HG03520 (cell line): ENCODE measurements at regions not wholly inside any gene's neighbourhood (a gene's known extent, or its start where the extent isn't known, plus 50 kb on each side); places are given as distances from the start of the nearest gene placed in this dataset.

ENCODE experiments used
- ATAC-seq: cut with Tn5 transposase; IDR thresholded peaks from one replicate; pipeline ENCODE4 v1.9.1; 2021; ENCODE audit warnings: mild to moderate bottlenecking, moderate library complexity; ENCODE audit not compliant: unreplicated experiment

DNA sequence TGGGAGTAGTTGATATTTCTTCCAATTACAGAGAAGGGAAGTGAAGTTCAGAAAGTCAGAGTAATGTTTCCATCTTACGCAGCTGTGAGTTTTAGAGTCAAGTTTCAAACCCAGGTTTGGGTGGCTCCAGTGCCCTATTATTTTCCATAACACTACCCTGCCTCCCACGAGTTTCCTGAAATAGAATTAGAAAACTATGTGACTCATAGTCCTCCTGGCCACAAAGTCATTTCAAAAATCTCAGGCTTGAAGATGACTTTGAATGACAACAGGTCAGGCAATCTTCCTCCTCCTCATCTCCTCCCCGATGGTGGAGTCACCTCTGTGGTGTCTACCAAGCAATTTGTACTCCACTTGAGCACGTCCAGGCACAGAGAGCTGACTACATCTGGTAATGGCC lies 212.3 kb upstream of the TRIB2 start:
- peak; percentile 45 for ATAC-seq

DNA sequence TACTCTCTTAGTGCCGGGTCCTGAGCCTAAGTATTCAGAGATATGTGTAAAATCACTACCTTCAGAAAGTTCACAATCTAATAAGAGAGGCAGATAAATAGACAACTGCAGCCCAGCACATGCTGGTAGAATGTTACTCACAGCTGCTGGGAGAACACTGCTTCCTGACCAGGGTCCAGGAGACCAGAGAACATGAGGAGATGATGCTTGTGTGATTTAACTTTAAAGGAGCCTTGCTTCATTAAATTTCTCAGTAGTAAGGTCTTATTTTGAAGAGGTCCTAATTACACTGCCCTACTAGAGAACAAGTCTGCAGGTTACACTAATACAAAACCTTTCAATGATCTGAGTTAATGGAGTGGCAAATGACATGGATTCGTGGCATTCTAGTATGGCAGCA lies 209.9 kb upstream of the TRIB2 start:
- ATAC-seq: no peak

DNA sequence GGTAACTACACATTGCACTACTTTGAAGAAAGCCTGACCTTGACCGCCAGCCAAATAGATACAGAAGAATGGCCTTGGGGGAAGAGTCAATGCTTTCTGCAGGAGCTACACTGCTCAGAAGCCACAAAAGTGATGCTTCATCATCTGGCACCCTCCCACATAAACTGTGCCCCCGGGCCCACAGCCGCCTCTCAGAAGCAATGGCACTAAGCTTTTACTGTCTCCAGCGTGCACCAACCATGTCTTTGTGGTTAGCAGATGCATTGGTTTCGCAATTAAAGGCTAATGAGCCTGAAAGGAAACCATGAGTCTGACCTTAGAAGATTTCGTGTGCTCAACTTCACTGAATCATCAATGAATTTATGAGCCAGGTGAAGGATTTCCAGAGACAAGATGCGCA lies 209.4 kb upstream of the TRIB2 start:
- peak; percentile 63 for ATAC-seq

DNA sequence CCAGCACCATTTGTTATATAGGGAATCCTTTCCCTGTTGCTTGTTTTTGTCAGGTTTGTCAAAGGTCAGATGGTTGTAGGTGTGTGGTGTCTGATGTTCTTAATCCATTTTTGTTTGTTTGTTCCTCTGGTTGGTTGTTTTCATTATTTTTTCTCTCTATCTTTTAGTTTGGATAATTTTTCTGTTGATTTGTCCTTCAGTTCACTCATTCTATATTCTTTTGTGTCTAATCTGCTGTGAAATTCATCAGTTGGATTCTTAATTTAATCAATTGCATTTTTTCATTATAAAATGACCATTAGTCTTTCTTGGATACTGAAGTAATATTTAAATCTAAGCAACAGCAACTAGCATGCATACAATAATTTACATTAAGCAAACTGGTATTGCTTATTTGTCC lies 206.7 kb upstream of the TRIB2 start:
- ATAC-seq: no peak

DNA sequence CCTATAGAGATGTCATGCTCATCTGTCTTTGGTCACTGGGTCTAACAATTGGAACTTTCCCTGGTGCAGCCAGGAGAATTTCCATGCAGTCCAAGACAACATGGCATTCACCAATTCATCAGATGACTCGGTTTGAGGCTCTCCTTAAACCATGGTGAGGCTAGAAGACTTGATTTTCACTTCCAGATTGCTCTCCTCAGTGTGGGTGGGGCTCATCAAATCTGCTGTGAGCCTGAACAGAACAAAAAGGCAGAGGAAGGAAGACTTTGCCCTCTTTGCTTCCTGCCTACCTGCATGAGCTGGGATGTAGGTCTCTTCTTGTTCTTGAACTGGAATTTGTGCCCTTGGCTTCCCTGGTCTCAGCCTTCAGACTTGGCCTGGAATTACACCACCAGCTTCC lies 203.4 kb upstream of the TRIB2 start:
- ATAC-seq: no peak

DNA sequence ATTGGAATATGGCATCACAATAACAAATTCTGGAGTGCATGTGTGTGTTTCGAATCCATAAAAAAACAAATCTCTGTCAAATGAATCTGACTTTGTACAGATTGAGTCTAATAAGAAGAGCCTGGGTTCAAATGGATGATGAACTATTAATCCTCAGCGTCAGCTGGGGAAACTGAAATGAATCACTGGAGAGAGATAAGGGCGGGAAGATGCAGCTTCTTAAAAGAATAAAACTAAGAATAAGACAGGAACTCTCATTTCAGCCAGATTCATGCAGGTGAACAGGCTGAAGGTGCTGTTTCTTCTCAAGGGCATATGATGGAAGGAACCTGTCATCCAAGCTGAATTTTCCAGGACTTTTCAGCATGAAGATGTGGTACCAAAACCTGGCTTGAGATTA lies 202.6 kb upstream of the TRIB2 start:
- ATAC-seq: no peak

DNA sequence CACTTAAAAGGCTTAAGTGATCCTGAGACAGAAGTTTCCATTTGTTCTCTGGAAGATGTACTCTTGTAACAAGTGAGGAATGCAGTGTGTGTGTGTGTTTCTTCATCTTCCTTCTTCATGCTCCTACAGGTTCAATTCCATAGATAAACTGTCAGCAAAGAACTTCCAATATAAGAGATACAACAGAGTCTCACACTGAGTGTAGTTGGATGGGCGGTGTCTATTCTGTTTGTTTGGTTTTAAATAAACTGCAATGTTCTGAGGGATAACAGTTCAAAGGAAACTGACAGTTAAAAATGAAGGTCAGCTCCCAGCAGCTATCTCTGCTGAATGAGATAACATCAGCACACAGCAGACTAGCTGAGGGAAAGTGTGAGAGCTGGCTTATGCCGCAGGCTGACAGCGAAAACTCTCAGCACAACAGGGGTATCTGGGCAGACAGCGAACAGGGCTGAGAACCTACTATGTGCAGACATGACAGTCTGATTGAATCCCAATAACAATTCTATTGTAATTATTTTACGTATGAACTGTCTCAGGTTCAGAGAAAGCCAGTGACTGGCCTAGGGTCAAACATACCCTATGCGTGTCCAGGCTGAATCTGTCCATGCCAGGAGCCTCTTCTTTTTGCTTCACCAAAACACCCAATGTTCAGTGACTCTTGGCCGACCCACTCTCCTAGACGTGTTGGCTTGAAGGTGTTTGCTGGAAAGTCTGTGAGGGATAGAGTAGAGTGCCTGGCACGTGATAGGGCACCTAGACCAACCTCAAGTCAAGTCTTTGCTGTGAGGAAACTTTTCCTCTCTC lies 201.9 kb upstream of the TRIB2 start:
- no peak for ATAC-seq

DNA sequence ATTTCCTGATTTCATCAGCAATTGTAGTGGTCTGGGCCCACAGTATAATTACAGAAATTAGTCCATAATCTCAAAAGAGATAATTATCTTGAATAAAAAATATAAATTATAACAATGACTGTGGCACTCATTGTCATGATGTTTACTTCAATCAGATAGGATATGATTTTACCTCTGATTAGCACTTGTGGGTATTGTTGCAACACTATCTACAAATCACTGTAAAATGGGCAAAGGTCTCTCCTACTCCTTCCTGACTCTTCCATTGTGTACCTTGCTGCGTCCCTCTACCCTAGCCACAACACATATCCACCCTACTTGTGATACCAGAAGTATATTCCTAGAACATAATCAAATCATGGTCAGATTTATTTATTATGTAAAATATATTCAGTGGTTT lies 200.9 kb upstream of the TRIB2 start:
- no peak for ATAC-seq

DNA sequence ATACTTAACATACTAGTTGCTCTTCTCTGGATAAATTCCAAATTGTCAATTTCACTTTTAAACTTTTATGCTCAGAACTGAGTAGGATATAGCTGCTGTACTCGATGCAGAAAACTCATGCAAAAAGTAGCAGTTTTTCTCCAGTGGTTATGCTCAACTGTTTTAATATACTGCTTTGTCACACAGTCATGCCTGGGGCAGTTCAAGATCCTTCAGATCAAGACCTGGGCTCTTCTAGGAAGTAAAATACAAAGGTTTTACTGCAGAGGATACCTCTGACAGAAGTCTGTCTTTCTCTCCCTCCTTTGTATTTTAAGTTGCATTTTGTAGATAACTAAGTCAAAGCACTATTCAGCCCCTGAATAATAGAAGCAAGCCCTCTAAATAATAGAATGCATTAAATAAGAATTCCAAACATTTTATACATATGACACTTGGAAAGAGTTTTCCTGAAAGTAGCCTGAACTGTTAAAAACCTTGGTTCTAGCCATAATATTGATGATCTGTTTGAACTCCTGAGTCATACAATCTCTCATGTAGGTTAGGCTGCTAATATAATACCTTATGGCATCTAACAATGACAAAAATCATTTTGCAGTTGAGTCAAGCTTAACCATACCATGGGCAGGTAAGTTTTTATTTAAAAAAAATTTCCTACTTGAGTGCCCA lies 183.3 kb upstream of the TRIB2 start:
- ATAC-seq: no peak

DNA sequence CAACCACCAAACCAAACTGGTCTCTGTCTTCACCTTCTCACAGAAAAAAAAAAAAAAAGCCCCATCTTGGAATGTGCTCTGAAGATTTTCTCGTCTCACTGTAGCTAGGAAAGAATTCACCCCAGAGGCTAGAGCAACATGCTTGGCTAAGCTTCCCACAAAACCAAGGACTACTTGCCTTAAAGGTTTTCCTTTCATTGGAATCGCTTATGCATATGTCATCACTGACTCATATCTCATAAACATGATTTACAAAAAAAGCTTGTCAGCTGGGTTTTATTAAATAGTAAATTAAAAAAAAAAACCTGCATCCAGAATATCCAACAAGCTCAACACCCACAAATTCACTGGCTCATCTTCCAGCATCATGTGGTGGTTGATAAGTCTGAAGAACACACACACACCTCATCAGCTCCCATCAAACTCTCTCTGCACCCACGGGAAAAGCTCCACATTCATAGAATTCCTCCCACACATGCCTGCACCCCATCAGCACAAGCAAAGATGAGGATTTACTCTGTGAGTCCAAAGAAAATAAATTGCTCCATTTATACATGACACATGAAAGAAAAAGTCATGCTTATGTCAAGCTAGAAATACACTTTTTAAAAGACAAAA lies 182.0 kb upstream of the TRIB2 start:
- no peak for ATAC-seq

DNA sequence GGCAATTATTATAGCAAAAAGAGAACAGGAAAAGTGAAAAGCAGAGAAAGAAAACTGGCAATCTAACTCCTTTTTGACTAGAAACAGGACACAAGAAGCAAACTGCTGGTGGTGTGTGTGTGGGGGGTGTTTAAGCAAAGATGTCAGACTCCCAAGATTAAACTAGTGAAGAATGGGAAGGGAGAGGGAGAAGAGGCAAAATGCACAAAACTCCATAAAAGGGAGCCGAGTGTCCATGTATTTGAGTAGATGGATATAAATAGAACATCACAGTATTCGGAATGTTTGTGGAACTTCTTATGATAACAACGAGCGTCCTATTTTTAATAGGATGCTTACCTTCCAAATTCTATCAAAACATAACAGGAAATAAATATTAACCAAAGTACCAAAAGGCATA lies 179.8 kb upstream of the TRIB2 start:
- no peak for ATAC-seq

DNA sequence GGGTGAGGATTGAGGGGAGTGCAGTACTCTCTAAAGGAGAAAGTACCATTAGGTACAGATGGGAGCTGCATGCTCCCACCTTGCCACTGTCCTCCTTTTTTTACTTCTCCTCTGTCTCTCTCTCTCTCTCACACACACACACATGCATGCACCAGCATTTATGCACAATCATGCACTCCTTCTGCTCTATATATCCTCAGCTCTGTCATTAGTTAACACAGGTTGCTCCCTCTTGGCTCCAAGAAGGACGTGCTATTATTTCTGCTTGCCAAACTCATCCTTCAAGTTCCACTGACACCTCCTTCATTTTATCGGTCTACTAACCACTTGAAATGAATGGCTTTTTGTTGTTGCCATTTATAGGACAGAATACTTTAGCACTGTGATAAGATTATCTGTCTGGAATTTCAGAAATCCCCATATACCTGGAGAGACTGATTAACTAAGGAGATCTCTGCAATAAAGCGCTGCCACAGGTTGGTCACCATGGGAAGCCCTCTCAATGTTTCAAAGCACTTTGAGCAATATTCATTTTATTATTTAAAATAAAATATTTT lies 178.5 kb upstream of the TRIB2 start:
- no peak for ATAC-seq

DNA sequence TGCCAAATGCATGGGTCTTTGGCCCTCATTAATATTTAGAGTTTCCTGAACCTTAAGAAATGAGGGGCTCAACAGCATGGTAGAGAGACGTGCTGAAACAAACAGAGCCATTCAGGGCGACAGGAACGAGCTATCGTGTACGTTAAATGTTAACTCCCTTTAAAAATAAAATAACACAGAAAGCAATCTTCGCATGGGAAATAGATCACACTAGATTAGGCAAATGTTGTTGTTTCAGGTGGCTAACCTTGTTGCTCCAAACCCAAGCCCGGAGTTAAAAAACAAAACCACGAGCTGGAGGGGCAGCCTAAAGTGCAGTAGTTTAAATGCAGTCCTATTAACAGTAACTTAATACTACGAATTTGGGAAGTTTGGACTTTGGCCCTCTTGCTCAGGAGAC lies 177.4 kb upstream of the TRIB2 start:
- no peak for ATAC-seq

DNA sequence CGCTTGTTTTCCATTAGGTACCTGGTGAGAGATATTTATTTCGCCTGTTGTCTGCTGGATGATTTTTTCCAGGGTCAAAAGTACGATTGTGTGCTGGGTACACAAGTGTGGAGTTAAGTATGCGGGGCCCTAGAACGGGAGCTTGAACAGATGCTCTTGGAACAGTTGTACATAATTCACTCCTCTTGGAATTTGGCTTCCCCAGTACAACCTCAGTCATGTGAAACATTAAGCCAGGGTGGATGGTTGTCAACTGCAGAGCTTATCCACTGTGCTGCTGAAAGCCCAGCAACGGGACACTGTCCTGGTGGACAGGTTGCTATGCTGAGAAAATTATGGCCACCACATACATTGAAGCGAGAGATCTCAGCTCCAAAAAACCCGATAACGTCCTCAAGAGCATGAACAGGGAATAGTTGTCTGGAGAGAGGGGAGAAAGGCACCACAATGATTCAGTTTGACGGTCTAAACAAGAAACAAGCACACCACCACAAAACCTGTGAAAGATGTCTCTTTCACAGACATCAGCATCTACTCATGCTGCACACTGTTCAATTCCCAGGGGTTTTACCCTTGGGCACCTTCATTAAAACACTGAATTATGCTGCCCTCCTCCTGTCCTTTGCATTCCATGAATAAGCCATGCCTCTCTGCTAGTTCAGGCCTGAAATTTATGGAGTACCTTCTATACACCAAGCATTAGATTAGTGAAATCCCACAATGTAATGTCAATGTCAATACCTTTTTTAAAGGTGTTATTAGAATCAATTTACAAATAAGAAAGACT lies 176.8 kb upstream of the TRIB2 start:
- no peak for ATAC-seq

DNA sequence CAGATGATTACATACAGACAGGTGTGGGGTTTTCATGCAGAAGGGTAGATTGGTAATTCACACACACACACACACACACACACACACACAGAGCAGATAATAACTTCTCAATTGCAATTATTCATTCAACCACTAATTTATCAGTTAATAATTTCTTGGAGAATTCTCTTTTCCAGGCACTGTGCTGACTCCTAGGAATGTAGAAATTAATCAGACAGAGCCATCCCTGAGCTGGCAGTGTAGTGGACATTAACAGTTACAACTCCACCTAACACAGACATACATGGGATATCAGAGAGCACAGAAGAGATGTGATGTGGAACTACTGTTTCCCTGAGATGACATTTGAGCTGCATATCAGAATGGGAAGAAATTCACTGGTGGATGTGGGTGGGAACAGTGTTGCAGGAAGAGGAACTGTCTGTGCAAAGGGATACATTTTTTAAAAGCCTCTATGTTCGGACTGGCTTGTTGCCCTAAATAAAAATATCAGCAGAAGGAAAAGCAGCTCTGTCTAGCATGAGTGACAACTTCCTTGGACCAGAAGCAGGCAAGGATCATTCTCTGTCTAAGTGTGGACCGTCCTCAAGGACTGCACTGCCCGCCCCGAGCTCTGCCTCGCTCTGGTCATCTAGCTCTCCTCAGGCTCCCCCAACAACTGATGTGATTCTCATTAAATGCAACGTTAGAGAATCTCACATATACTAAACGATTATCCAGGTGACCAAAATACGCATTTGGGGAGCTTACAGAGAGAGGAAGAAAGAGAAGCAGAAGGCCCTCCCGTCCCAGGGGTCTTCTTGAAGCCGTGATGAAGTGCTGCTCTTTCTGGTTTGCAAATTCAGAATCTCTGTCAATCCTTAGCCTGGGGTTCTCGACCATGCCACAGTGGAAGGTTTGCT lies 173.4 kb upstream of the TRIB2 start:
- no peak for ATAC-seq

DNA sequence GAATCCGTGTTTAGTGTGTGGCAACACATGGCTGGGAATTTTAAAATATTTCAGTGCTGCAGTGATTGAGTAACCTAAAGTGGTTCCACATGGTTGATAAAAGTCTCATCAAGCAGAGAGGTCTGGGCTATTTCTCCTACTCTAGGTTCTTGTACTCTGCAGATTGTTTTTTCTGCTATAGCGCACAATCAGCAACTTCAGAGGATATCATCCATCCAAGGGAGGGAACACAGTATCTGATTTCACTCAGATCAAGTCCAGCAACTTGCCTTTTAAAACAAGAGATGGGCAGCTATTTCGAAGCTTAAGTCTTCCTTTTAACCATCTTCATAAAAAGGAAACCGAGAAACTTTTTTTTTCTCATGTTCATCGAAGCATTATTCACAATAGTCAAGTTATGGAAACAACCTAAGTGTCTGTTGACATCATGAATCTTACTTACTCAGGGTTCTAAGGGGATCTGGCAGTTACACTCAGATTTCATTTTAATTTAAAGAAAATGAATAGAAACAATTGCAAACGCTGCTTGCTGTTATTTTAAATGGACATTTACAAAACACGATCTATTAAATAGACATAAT lies 172.7 kb upstream of the TRIB2 start:
- ATAC-seq: peak; percentile 90

DNA sequence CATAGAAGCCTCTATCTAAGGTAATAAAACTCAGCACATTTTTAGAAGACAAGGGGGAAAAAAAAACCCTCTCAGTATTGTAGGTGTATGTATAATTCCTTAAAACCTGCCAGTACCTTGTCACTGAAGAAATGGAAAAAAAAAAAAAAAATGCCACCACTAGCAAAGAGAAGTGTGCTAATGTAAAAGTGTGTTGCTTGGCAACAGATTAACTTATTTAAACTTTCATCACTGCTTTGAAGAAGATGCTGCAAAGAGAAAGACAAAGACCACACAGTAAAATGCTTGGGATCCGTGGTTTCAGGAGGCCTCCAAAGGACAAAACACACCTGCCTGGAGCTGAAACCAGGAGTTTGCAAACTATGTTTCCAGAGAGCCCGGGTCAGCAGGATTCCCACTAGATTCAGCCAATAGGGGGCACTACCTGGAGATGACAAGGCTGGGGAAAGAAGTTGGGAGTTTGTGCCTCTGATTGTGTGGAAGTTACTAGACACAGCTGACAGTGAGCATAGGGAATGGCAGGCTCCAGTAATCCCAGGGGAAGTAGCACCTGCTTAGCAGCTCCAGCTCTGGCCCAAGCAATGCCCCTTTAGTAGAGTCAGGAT lies 169.1 kb upstream of the TRIB2 start:
- ATAC-seq: no peak

DNA sequence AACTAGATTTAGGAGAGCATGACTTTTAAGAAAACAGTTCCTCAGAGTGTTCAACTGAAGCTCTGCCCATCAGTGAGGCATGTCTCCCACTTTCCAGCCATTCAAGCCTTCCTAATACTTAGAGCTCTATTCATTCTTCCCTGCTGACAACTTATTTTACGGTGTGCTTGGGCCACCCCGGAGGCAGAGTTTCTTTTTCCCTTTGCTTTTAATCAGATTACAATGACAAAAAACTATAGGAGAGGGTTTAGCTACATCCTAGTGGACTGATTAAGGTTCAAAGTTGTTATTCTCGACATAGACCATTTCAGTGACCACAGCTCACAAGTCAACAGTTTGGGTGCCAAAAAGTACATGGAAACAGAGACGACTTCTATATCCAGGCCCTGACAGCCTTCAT lies 167.8 kb upstream of the TRIB2 start:
- no peak for ATAC-seq

DNA sequence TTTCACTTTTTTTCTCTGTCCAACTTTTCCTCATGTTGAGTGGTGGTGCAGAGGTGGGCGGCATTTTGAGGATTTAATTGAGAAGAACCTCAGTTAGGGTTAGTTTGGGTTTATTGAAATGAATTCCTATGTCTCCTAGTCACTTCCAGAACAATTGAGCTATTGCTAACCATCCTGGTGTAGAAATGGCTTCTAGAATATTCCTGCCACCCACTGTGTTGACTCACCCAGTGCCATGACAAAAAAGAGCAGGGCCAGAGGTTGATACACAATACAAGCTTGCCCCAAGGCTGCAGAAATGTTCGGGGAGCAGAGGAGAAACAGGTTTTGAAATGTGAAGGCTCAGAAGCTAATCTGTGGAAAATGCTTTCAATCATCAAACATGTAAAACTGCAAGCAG lies 167.1 kb upstream of the TRIB2 start:
- no peak for ATAC-seq
